PC-3 (cell line): ENCODE measurements at regions not wholly inside any gene's neighbourhood (a gene's known extent, or its start where the extent isn't known, plus 50 kb on each side); places are given as distances from the start of the nearest gene placed in this dataset.

Source experiments
- ATAC-seq: fragments of 200-7000 bp; cut with Tn5 transposase; 2 replicates; pipeline ENCODE4 v1.9.1; 2020; ENCODE audit warnings: mild to moderate bottlenecking, moderate library complexity
- BruUV-seq: library from RNA; stranded (reverse); fragments of 400-500 nt; replicated peaks from 2 replicates; lab custom pipeline; 2021; lab: Mats Ljungman, UMichigan
- CTCF ChIA-PET: fragments of 300-600 bp; sonication (Branson Sonifier 250); formaldehyde crosslinking; loops from one replicate; lab custom pipeline; 2022; ENCODE audit warnings: antibody characterized with exemption; lab: Charles Lee
- POLR2A ChIA-PET: fragments of 300-600 bp; sonication (Branson Sonifier 250); formaldehyde crosslinking; loops from one replicate; lab custom pipeline; 2022; ENCODE audit warnings: antibody characterized with exemption; ENCODE audit not compliant: unreplicated experiment; lab: Charles Lee
- DNase-seq: peaks from one replicate; pipeline ENCODE4 v3.0.0-alpha.2; 2015
- H2AFZ ChIP-seq: fragments of 300-600 bp; sonication (generic); 2 replicates; pipeline ENCODE4 v1.6.0; 2016; ENCODE audit warnings: antibody characterized with exemption, low read length
- H3F3A ChIP-seq: fragments of 300-600 bp; sonication (generic); one replicate; pipeline ENCODE4 v1.6.0; 2017; ENCODE audit warnings: antibody characterized with exemption, low read length, control low read depth, mild to moderate bottlenecking; ENCODE audit not compliant: unreplicated experiment
- H3K27ac ChIP-seq: fragments of 300-600 bp; sonication (generic); 2 replicates; pipeline ENCODE4 v1.5.1; 2016; ENCODE audit warnings: mild to moderate bottlenecking, low read length
- H3K27me3 ChIP-seq: fragments of 300-600 bp; sonication (generic); 2 replicates; pipeline ENCODE4 v1.6.1; 2016; ENCODE audit warnings: low read length, mixed read lengths
- H3K36me3 ChIP-seq: fragments of 300-600 bp; sonication (generic); 2 replicates; pipeline ENCODE4 v1.6.1; 2016; ENCODE audit warnings: low read depth, mixed run types, low read length, mixed read lengths
- H3K4me1 ChIP-seq: fragments of 300-600 bp; sonication (generic); 2 replicates; pipeline ENCODE4 v1.5.1; 2016; ENCODE audit warnings: low read length; ENCODE audit not compliant: insufficient read depth
- H3K4me2 ChIP-seq: fragments of 300-600 bp; sonication (generic); 2 replicates; pipeline ENCODE4 v1.6.0; 2016; ENCODE audit warnings: low read length
- H3K4me3 ChIP-seq: fragments of 300-600 bp; sonication (generic); 2 replicates; pipeline ENCODE4 v1.5.1; 2016; ENCODE audit warnings: mild to moderate bottlenecking, low read length, mixed read lengths
- H3K79me2 ChIP-seq: fragments of 300-600 bp; sonication (generic); 2 replicates; pipeline ENCODE4 v1.6.1; 2017; ENCODE audit warnings: low read length, mixed read lengths
- H3K9ac ChIP-seq: fragments of 300-600 bp; sonication (generic); 2 replicates; pipeline ENCODE4 v1.6.0; 2016; ENCODE audit warnings: mild to moderate bottlenecking, low read length
- H3K9me2 ChIP-seq: fragments of 300-600 bp; sonication (generic); replicated peaks from 2 replicates; pipeline ENCODE4 v1.6.1; 2016; ENCODE audit warnings: mixed run types, low read length, mixed read lengths
- H3K9me3 ChIP-seq: fragments of 300-600 bp; sonication (generic); 2 replicates; pipeline ENCODE4 v1.6.1; 2016; ENCODE audit warnings: low read length, mixed read lengths
- H4K20me1 ChIP-seq: fragments of 300-600 bp; sonication (generic); 2 replicates; pipeline ENCODE4 v1.6.1; 2016; ENCODE audit warnings: low read length, mixed read lengths
- CTCF ChIP-seq: fragments of 300-600 bp; sonication (generic); conservative IDR thresholded peaks from 2 replicates; pipeline ENCODE4 v1.5.1; 2017; ENCODE audit warnings: antibody characterized with exemption, low read depth, mild to moderate bottlenecking, low read length
- EZH2 ChIP-seq: fragments of 300-600 bp; sonication (generic); IDR thresholded peaks from one replicate; pipeline ENCODE4 v1.6.1; 2017; ENCODE audit warnings: antibody characterized with exemption, mild to moderate bottlenecking, low read length; ENCODE audit not compliant: unreplicated experiment
- EZH2phosphoT487 ChIP-seq: fragments of 300-600 bp; sonication (generic); IDR thresholded peaks from 2 replicates; pipeline ENCODE4 v1.6.1; 2018; ENCODE audit warnings: mild to moderate bottlenecking, antibody characterized with exemption, low read length, borderline replicate concordance
- intact Hi-C: fragments of 100-400 bp; cut with micrococcal nuclease; formaldehyde crosslinking; loops from 2 replicates; pipeline ENCODE4 v1.9.0; 2023

GRCh38 chr5:144876990-144877389 is 706.3 kb downstream of the KCTD16 start:
- ChIA-PET POLR2A (no interaction called here), CTCF (no interaction called here)
- H3K4me3 ChIP-seq = no peak overlapping the region
- no peaks in the 10 kb centered on the region for H3K4me1 ChIP-seq
- BruUV-seq = no TSS peak
- intact Hi-C loops = no loop called here
- H3K27me3 ChIP-seq = no peaks in the 10 kb centered on the region
- H3K9me3 ChIP-seq = no peaks in the 10 kb centered on the region
- H3K36me3 ChIP-seq = no peaks in the 10 kb centered on the region
- no peak overlapping the region for H3K27ac ChIP-seq
- H3K79me2 ChIP-seq = no peaks in the 10 kb centered on the region
- no peak overlapping the region for H3K4me2 ChIP-seq
- ATAC-seq = no peak
- H3K9me2 ChIP-seq = no peaks in the 10 kb centered on the region
- H2AFZ ChIP-seq = no peak overlapping the region
- no peak for DNase-seq
- H3F3A ChIP-seq = no peaks in the 10 kb centered on the region
- H4K20me1 ChIP-seq = no peaks in the 10 kb centered on the region
- H3K9ac ChIP-seq = no peak overlapping the region
- no peak for TF ChIP-seq CTCF
- no peak for TF ChIP-seq EZH2
- no peak for TF ChIP-seq EZH2phosphoT487

GRCh38 chr5:144873076-144873475 is 702.4 kb downstream of the KCTD16 start:
- Histone ChIP-seq H3K4me3 (no peak overlapping the region), H3K9ac (no peak overlapping the region), H3K4me1 (no peaks in the 10 kb centered on the region), H3K79me2 (no peaks in the 10 kb centered on the region), H3K4me2 (no peak overlapping the region), H3K27me3 (no peaks in the 10 kb centered on the region), H3K9me3 (no peaks in the 10 kb centered on the region), H3K9me2 (no peaks in the 10 kb centered on the region), H3K36me3 (no peaks in the 10 kb centered on the region), H3K27ac (no peak overlapping the region), H4K20me1 (no peaks in the 10 kb centered on the region), H3F3A (no peaks in the 10 kb centered on the region), H2AFZ (no peak overlapping the region)
- ATAC-seq = no peak
- POLR2A ChIA-PET = no interaction called here
- CTCF ChIA-PET = no interaction called here
- DNase-seq = no peak
- TF ChIP-seq EZH2phosphoT487 (no peak), CTCF (no peak), EZH2 (no peak)
- intact Hi-C loops = no loop called here
- no TSS peak for BruUV-seq

GRCh38 chr5:144864118-144864517 is 693.4 kb downstream of the KCTD16 start:
- H3K4me2 ChIP-seq = no peak overlapping the region
- no peaks in the 10 kb centered on the region for H3K79me2 ChIP-seq
- H3K4me1 ChIP-seq = no peaks in the 10 kb centered on the region
- H3K27ac ChIP-seq = no peak overlapping the region
- H2AFZ ChIP-seq = no peak overlapping the region
- POLR2A ChIA-PET = no interaction called here
- DNase-seq = no peak
- H3K9me2 ChIP-seq = no peaks in the 10 kb centered on the region
- H4K20me1 ChIP-seq = no peaks in the 10 kb centered on the region
- BruUV-seq = no TSS peak
- no peak overlapping the region for H3K4me3 ChIP-seq
- H3K9me3 ChIP-seq = no peaks in the 10 kb centered on the region
- intact Hi-C loops = no loop called here
- no peak for TF ChIP-seq EZH2
- TF ChIP-seq EZH2phosphoT487 = no peak
- no peak for TF ChIP-seq CTCF
- CTCF ChIA-PET = no interaction called here
- H3K9ac ChIP-seq = no peak overlapping the region
- ATAC-seq = no peak
- H3K27me3 ChIP-seq = no peaks in the 10 kb centered on the region
- H3K36me3 ChIP-seq = no peaks in the 10 kb centered on the region
- H3F3A ChIP-seq = no peaks in the 10 kb centered on the region
